SK-N-SH treated with all-trans-retinoic acid at 6 μM for 48 hours (cell line): ENCODE measurements at regions not wholly inside any gene's neighbourhood (a gene's known extent, or its start where the extent isn't known, plus 50 kb on each side); places are given as distances from the start of the nearest gene placed in this dataset.

Experiments used
- ATAC-seq: fragments of 200-7000 bp; cut with Tn5 transposase; 3 replicates; pipeline ENCODE4 v1.9.1; 2020; ENCODE audit warnings: mild to moderate bottlenecking, moderate library complexity
- ARNTL ChIP-seq: fragments of 450-650 bp; formaldehyde crosslinking; IDR thresholded peaks from 2 replicates; pipeline ENCODE4 v1.5.0; 2020; ENCODE audit warnings: low read depth, mild to moderate bottlenecking, moderate library complexity, borderline replicate concordance
- BACH2 ChIP-seq: fragments of 250-450 bp; sonication (Bioruptor Pico); IDR thresholded peaks from 2 replicates; pipeline ENCODE4 v1.9.0; 2021; ENCODE audit warnings: mild to moderate bottlenecking, borderline replicate concordance
- CSDC2 ChIP-seq: fragments of 250-450 bp; sonication (Bioruptor Pico); IDR thresholded peaks from 2 replicates; pipeline ENCODE4 v1.5.0; 2020; ENCODE audit warnings: mild to moderate bottlenecking, moderate library complexity
- ESRRG ChIP-seq: fragments of 250-450 bp; sonication (Bioruptor Pico); IDR thresholded peaks from 2 replicates; pipeline ENCODE4 v1.6.1; 2021; ENCODE audit warnings: mild to moderate bottlenecking
- GLIS3 ChIP-seq: fragments of 250-450 bp; sonication (Bioruptor Pico); IDR thresholded peaks from 2 replicates; pipeline ENCODE4 v1.5.0; 2020; ENCODE audit warnings: mild to moderate bottlenecking, moderate library complexity
- ISL1 ChIP-seq: fragments of 250-450 bp; sonication (Bioruptor Pico); IDR thresholded peaks from 2 replicates; pipeline ENCODE4 v2.1.2; 2022; ENCODE audit warnings: mild to moderate bottlenecking, moderate library complexity
- OSR1 ChIP-seq: fragments of 250-450 bp; sonication (Bioruptor Pico); IDR thresholded peaks from 2 replicates; pipeline ENCODE4 v1.8.0; 2022; ENCODE audit warnings: moderate library complexity, mild to moderate bottlenecking, inconsistent platforms
- PPARA ChIP-seq: fragments of 250-450 bp; sonication (Bioruptor Pico); IDR thresholded peaks from 2 replicates; pipeline ENCODE4 v1.5.0; 2020; ENCODE audit warnings: mild to moderate bottlenecking, borderline replicate concordance
- RARB ChIP-seq: fragments of 250-450 bp; sonication (Bioruptor Pico); IDR thresholded peaks from 2 replicates; pipeline ENCODE4 v1.8.0; 2021; ENCODE audit warnings: mild to moderate bottlenecking, moderate library complexity
- SNAI2 ChIP-seq: fragments of 250-450 bp; sonication (Bioruptor Pico); IDR thresholded peaks from 2 replicates; pipeline ENCODE4 v1.5.0; 2020; ENCODE audit warnings: mild to moderate bottlenecking, moderate library complexity
- TCF4 ChIP-seq: fragments of 250-450 bp; sonication (Bioruptor Pico); IDR thresholded peaks from 2 replicates; pipeline ENCODE4 v1.8.0; 2021; ENCODE audit warnings: mild to moderate bottlenecking, moderate library complexity, borderline replicate concordance
- TOX ChIP-seq: fragments of 250-450 bp; sonication (Bioruptor Pico); IDR thresholded peaks from 2 replicates; pipeline ENCODE4 v1.8.0; 2021; ENCODE audit warnings: mild to moderate bottlenecking, moderate library complexity, borderline replicate concordance
- ZC3H10 ChIP-seq: fragments of 250-450 bp; sonication (Bioruptor Pico); IDR thresholded peaks from 2 replicates; pipeline ENCODE4 v1.5.1; 2021; ENCODE audit warnings: mild to moderate bottlenecking, moderate library complexity
- ZFP3 ChIP-seq: fragments of 250-450 bp; sonication (Bioruptor Pico); IDR thresholded peaks from 2 replicates; pipeline ENCODE4 v1.5.0; 2020; ENCODE audit warnings: mild to moderate bottlenecking, moderate library complexity
- ZFP30 ChIP-seq: fragments of 450-650 bp; formaldehyde crosslinking; IDR thresholded peaks from 2 replicates; pipeline ENCODE4 v1.5.0; 2022; ENCODE audit warnings: mild to moderate bottlenecking, moderate library complexity
- ZNF565 ChIP-seq: fragments of 450-650 bp; formaldehyde crosslinking; conservative IDR thresholded peaks from 2 replicates; pipeline ENCODE4 v1.5.0; 2020; ENCODE audit warnings: low read depth, mild to moderate bottlenecking, moderate library complexity
- ZNF70 ChIP-seq: fragments of 450-650 bp; formaldehyde crosslinking; IDR thresholded peaks from 2 replicates; pipeline ENCODE4 v1.5.0; 2020; ENCODE audit warnings: mild to moderate bottlenecking, moderate library complexity
- ZNF8 ChIP-seq: fragments of 450-650 bp; formaldehyde crosslinking; IDR thresholded peaks from 2 replicates; pipeline ENCODE4 v1.5.0; 2020; ENCODE audit warnings: mild to moderate bottlenecking, moderate library complexity
- TF ChIP-seq, protein P1 (sequence below): fragments of 250-450 bp; sonication (Bioruptor Pico); IDR thresholded peaks from 2 replicates; pipeline ENCODE4 v1.5.1; 2021; ENCODE audit warnings: mild to moderate bottlenecking, moderate library complexity
- TF ChIP-seq, protein P2 (sequence below): fragments of 250-450 bp; sonication (Bioruptor Pico); IDR thresholded peaks from 2 replicates; pipeline ENCODE4 v1.8.0; 2021; ENCODE audit warnings: low read depth, mild to moderate bottlenecking, moderate library complexity, borderline replicate concordance
- TF ChIP-seq, protein P3 (sequence below): fragments of 250-450 bp; sonication (Bioruptor Pico); IDR thresholded peaks from 2 replicates; pipeline ENCODE4 v1.5.0; 2020; ENCODE audit warnings: mild to moderate bottlenecking, moderate library complexity
- TF ChIP-seq, protein P4 (sequence below): fragments of 250-450 bp; sonication (Bioruptor Pico); IDR thresholded peaks from 2 replicates; pipeline ENCODE4 v1.5.1; 2020; ENCODE audit warnings: low read depth, mild to moderate bottlenecking, moderate library complexity

DNA sequence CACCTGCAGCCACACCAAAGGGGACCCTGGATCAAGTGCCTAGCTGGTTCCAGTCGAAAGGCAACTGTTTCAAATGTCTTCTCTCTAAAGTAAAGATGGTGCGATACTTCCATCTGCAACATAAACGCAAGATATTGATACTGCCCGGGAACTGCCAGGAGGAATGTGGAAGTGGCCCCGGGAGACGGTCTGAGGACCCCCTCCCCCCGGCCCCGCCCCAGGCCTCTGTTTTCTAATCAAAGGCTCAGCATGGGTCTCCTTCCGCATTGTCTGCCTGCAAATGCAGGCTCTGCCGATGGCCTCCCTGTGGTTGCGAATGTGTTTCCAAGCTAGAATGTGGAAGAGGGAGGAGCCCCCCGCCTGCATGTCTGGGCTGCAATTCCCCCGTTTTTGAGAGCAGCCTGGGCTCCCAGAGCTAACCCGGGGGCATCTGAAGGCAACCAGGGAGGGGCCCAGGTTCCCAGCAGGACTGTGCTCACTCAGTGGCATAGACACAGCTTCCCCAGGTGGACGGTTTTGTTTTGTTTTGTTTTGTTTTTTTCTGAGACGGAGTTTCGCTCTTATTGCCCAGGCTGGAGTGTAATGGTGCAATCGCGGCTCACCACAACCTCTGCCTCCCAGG lies 223.9 kb upstream of the PPP2R2D start:
- TF ChIP-seq TCF4 (CRISPR knock-in tag) (no peak), BACH2 (CRISPR knock-in tag) (no peak), ZNF565 (CRISPR knock-in tag) (no peak), ESRRG (CRISPR knock-in tag) (no peak), PPARA (CRISPR knock-in tag) (no peak), ZFP30 (CRISPR knock-in tag) (no peak), ZNF8 (no peak), ZC3H10 (CRISPR knock-in tag) (no peak), OSR1 (CRISPR knock-in tag) (no peak), ISL1 (CRISPR knock-in tag) (no peak), ARNTL (CRISPR knock-in tag) (no peak), CSDC2 (no peak)
- TF ChIP-seq, protein P1, sequence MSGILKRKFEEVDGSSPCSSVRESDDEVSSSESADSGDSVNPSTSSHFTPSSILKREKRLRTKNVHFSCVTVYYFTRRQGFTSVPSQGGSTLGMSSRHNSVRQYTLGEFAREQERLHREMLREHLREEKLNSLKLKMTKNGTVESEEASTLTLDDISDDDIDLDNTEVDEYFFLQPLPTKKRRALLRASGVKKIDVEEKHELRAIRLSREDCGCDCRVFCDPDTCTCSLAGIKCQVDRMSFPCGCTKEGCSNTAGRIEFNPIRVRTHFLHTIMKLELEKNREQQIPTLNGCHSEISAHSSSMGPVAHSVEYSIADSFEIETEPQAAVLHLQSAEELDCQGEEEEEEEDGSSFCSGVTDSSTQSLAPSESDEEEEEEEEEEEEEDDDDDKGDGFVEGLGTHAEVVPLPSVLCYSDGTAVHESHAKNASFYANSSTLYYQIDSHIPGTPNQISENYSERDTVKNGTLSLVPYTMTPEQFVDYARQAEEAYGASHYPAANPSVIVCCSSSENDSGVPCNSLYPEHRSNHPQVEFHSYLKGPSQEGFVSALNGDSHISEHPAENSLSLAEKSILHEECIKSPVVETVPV (CRISPR knock-in tag) = no peak
- ATAC-seq = no peak

DNA sequence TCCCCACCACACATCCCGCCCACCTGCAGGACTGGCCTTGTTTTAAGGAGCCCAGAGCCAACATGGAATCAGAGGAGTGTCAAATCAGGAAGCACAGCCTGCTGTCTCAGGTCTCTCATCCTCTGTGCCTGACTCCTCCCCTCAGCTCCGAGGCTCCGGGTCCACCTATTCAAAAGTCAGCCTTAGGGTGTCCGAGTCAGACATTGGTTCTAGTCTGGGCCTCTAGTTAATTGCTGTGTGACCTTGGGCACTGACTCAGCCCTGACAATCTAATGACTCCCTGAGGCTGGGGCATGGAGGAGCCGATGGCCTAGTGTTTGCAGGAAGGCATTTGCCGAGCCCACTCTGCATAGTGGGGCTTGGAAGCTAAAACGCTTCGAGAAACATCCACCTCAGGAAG lies 223.1 kb upstream of the PPP2R2D start:
- TF ChIP-seq TCF4 (CRISPR knock-in tag) (no peak), ARNTL (CRISPR knock-in tag) (no peak), TOX (CRISPR knock-in tag) (no peak), BACH2 (CRISPR knock-in tag) (no peak), CSDC2 (no peak), ESRRG (CRISPR knock-in tag) (no peak), PPARA (CRISPR knock-in tag) (no peak), ZNF8 (no peak), GLIS3 (CRISPR knock-in tag) (no peak), SNAI2 (CRISPR knock-in tag) (no peak), ZNF70 (no peak), ZFP30 (CRISPR knock-in tag) (no peak), RARB (no peak), ZNF565 (CRISPR knock-in tag) (no peak), OSR1 (CRISPR knock-in tag) (no peak)
- TF ChIP-seq, protein P1 (CRISPR knock-in tag) = no peak
- TF ChIP-seq, protein P2, sequence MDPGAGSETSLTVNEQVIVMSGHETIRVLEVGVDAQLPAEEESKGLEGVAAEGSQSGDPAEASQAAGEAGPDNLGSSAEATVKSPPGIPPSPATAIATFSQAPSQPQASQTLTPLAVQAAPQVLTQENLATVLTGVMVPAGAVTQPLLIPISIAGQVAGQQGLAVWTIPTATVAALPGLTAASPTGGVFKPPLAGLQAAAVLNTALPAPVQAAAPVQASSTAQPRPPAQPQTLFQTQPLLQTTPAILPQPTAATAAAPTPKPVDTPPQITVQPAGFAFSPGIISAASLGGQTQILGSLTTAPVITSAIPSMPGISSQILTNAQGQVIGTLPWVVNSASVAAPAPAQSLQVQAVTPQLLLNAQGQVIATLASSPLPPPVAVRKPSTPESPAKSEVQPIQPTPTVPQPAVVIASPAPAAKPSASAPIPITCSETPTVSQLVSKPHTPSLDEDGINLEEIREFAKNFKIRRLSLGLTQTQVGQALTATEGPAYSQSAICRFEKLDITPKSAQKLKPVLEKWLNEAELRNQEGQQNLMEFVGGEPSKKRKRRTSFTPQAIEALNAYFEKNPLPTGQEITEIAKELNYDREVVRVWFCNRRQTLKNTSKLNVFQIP (CRISPR knock-in tag) = no peak
- TF ChIP-seq, protein P3, sequence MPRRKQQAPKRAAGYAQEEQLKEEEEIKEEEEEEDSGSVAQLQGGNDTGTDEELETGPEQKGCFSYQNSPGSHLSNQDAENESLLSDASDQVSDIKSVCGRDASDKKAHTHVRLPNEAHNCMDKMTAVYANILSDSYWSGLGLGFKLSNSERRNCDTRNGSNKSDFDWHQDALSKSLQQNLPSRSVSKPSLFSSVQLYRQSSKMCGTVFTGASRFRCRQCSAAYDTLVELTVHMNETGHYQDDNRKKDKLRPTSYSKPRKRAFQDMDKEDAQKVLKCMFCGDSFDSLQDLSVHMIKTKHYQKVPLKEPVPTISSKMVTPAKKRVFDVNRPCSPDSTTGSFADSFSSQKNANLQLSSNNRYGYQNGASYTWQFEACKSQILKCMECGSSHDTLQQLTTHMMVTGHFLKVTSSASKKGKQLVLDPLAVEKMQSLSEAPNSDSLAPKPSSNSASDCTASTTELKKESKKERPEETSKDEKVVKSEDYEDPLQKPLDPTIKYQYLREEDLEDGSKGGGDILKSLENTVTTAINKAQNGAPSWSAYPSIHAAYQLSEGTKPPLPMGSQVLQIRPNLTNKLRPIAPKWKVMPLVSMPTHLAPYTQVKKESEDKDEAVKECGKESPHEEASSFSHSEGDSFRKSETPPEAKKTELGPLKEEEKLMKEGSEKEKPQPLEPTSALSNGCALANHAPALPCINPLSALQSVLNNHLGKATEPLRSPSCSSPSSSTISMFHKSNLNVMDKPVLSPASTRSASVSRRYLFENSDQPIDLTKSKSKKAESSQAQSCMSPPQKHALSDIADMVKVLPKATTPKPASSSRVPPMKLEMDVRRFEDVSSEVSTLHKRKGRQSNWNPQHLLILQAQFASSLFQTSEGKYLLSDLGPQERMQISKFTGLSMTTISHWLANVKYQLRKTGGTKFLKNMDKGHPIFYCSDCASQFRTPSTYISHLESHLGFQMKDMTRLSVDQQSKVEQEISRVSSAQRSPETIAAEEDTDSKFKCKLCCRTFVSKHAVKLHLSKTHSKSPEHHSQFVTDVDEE (CRISPR knock-in tag) = no peak
- no peak for ATAC-seq

DNA sequence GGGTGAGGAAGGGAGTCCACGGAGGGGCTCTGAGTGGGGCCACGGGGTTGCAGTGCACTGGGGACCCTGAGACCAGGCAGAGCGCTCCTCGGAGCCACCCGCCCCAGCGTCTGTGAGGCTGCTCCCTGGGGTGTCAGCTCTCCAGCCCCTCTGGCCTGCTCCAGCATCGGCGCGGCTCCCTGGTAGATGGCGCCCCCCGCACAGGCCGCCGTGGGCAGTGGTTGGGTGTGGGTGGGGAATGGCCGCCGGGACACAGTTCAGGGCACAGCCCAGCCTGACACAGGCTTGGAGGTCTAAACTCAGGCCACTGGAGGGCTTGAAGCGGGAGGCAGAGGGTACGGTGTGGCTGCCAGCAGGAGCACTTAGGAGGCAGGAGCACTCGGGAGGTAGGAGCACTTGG lies 222.6 kb upstream of the PPP2R2D start:
- TF ChIP-seq ESRRG (CRISPR knock-in tag) = no peak
- TF ChIP-seq ZFP3 (CRISPR knock-in tag) = no peak
- TF ChIP-seq, protein P4, sequence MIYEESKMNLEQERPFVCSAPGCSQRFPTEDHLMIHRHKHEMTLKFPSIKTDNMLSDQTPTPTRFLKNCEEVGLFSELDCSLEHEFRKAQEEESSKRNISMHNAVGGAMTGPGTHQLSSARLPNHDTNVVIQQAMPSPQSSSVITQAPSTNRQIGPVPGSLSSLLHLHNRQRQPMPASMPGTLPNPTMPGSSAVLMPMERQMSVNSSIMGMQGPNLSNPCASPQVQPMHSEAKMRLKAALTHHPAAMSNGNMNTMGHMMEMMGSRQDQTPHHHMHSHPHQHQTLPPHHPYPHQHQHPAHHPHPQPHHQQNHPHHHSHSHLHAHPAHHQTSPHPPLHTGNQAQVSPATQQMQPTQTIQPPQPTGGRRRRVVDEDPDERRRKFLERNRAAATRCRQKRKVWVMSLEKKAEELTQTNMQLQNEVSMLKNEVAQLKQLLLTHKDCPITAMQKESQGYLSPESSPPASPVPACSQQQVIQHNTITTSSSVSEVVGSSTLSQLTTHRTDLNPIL (CRISPR knock-in tag) = no peak
- no peak for TF ChIP-seq ZNF565 (CRISPR knock-in tag)
- TF ChIP-seq ISL1 (CRISPR knock-in tag) = no peak
- TF ChIP-seq GLIS3 (CRISPR knock-in tag) = no peak
- no peak for TF ChIP-seq BACH2 (CRISPR knock-in tag)
- TF ChIP-seq ZNF70 = no peak
- no peak for TF ChIP-seq ARNTL (CRISPR knock-in tag)
- no peak for TF ChIP-seq RARB
- TF ChIP-seq, protein P1 (CRISPR knock-in tag) = no peak
- TF ChIP-seq SNAI2 (CRISPR knock-in tag) = no peak
- no peak for TF ChIP-seq CSDC2
- TF ChIP-seq PPARA (CRISPR knock-in tag) = no peak
- no peak for TF ChIP-seq TCF4 (CRISPR knock-in tag)
- TF ChIP-seq OSR1 (CRISPR knock-in tag) = no peak
- no peak for TF ChIP-seq TOX (CRISPR knock-in tag)
- TF ChIP-seq, all 23 proteins: peak for 0
- no peak for ATAC-seq
